ENCODE measurements at regions not wholly inside any gene's neighbourhood (a gene's known extent, or its start where the extent isn't known, plus 50 kb on each side); places are given as distances from the start of the nearest gene placed in this dataset.

GRCh38 chr12:107976331-107976730 is 152.8 kb upstream of the WSCD2 start:
- no peak overlapping the region for H2AFZ ChIP-seq
- no peaks in the 10 kb centered on the region for H3F3A ChIP-seq (ENCODE audit: insufficient read depth)
- TF ChIP-seq EZH2phosphoT487 (IDR thresholded peaks at IDR 0.05; ENCODE audit: insufficient read depth, low read depth) (no peak), EZH2 (IDR thresholded peaks at IDR 0.05; ENCODE audit: insufficient read depth, poor library complexity, severe bottlenecking) (no peak)
- H3K36me3 ChIP-seq (ENCODE audit: low read depth) = no peaks in the 10 kb centered on the region
- no peak overlapping the region for H3K9ac ChIP-seq
- H3K27ac ChIP-seq = no peak overlapping the region
- no peaks in the 10 kb centered on the region for H4K20me1 ChIP-seq (ENCODE audit: insufficient read depth)
- no peaks in the 10 kb centered on the region for H3K79me2 ChIP-seq (ENCODE audit: insufficient read depth)
- H3K9me3 ChIP-seq (ENCODE audit: low read depth) = no peaks in the 10 kb centered on the region
- no peak for DNase-seq
- no peaks in the 10 kb centered on the region for H3K4me1 ChIP-seq (ENCODE audit: insufficient read depth)
- H3K4me2 ChIP-seq (ENCODE audit: unreplicated experiment) = no peak overlapping the region
- H3K27me3 ChIP-seq (replicated peaks; ENCODE audit: insufficient read depth) = no peaks in the 10 kb centered on the region
- no peak overlapping the region for H3K4me3 ChIP-seq
- in situ Hi-C loops (cut with MboI) = no loop called here
- no peaks in the 10 kb centered on the region for H3K9me2 ChIP-seq (ENCODE audit: insufficient read depth)

GRCh38 chr12:107978201-107978600 is 150.9 kb upstream of the WSCD2 start:
- H3F3A ChIP-seq (ENCODE audit: insufficient read depth) = no peaks in the 10 kb centered on the region
- H3K9me2 ChIP-seq (ENCODE audit: insufficient read depth) = no peaks in the 10 kb centered on the region
- in situ Hi-C loops (cut with MboI) = no loop called here
- H2AFZ ChIP-seq = no peak overlapping the region
- 35 to 38% methylated on average over 5 of the region's 5 CpGs for WGBS, 2 experiments (ENCODE audit: low coverage in 1 of 2, low lambda C conversion rate in 2 of 2, missing lambda C conversion rate in 2 of 2)
- H3K4me3 ChIP-seq = no peak overlapping the region
- H4K20me1 ChIP-seq (ENCODE audit: insufficient read depth) = no peaks in the 10 kb centered on the region
- H3K79me2 ChIP-seq (ENCODE audit: insufficient read depth) = no peaks in the 10 kb centered on the region
- H3K9me3 ChIP-seq (ENCODE audit: low read depth) = no peaks in the 10 kb centered on the region
- H3K36me3 ChIP-seq (ENCODE audit: low read depth) = no peaks in the 10 kb centered on the region
- no peak overlapping the region for H3K9ac ChIP-seq
- H3K4me1 ChIP-seq (ENCODE audit: insufficient read depth) = no peaks in the 10 kb centered on the region
- no peak for DNase-seq
- TF ChIP-seq EZH2 (IDR thresholded peaks at IDR 0.05; ENCODE audit: insufficient read depth, poor library complexity, severe bottlenecking) (no peak), EZH2phosphoT487 (IDR thresholded peaks at IDR 0.05; ENCODE audit: insufficient read depth, low read depth) (no peak)
- no peak overlapping the region for H3K27ac ChIP-seq
- H3K4me2 ChIP-seq (ENCODE audit: unreplicated experiment) = no peak overlapping the region
- no peaks in the 10 kb centered on the region for H3K27me3 ChIP-seq (replicated peaks; ENCODE audit: insufficient read depth)

GRCh38 chr12:107978641-107979040 is 150.4 kb upstream of the WSCD2 start:
- Histone ChIP-seq H3K27me3 (replicated peaks; ENCODE audit: insufficient read depth) (no peaks in the 10 kb centered on the region), H3K4me2 (ENCODE audit: unreplicated experiment) (no peak overlapping the region), H3K27ac (no peak overlapping the region), H3K9ac (no peak overlapping the region), H3K36me3 (ENCODE audit: low read depth) (no peaks in the 10 kb centered on the region), H3K9me2 (ENCODE audit: insufficient read depth) (no peaks in the 10 kb centered on the region), H3K79me2 (ENCODE audit: insufficient read depth) (no peaks in the 10 kb centered on the region), H2AFZ (no peak overlapping the region), H3K9me3 (ENCODE audit: low read depth) (no peaks in the 10 kb centered on the region), H3K4me1 (ENCODE audit: insufficient read depth) (no peaks in the 10 kb centered on the region), H3F3A (ENCODE audit: insufficient read depth) (no peaks in the 10 kb centered on the region), H4K20me1 (ENCODE audit: insufficient read depth) (no peaks in the 10 kb centered on the region), H3K4me3 (no peak overlapping the region)
- TF ChIP-seq EZH2phosphoT487 (IDR thresholded peaks at IDR 0.05; ENCODE audit: insufficient read depth, low read depth) = no peak
- TF ChIP-seq EZH2 (IDR thresholded peaks at IDR 0.05; ENCODE audit: insufficient read depth, poor library complexity, severe bottlenecking) = no peak
- 22 to 23% methylated on average over 4 of the region's 4 CpGs for WGBS, 2 experiments (ENCODE audit: low coverage in 1 of 2, low lambda C conversion rate in 2 of 2, missing lambda C conversion rate in 2 of 2)
- DNase-seq = no peak
- in situ Hi-C loops (cut with MboI) = no loop called here

- Histone ChIP-seq H3K4me3 (no peak overlapping the region), H2AFZ (no peak overlapping the region), H4K20me1 (ENCODE audit: insufficient read depth) (no peaks in the 10 kb centered on the region), H3K9me2 (ENCODE audit: insufficient read depth) (no peaks in the 10 kb centered on the region), H3F3A (ENCODE audit: insufficient read depth) (no peaks in the 10 kb centered on the region), H3K36me3 (ENCODE audit: low read depth) (no peaks in the 10 kb centered on the region), H3K9ac (no peak overlapping the region), H3K79me2 (ENCODE audit: insufficient read depth) (no peaks in the 10 kb centered on the region), H3K4me1 (ENCODE audit: insufficient read depth) (no peaks in the 10 kb centered on the region), H3K9me3 (ENCODE audit: low read depth) (no peaks in the 10 kb centered on the region), H3K27me3 (replicated peaks; ENCODE audit: insufficient read depth) (no peaks in the 10 kb centered on the region), H3K27ac (no peak overlapping the region), H3K4me2 (ENCODE audit: unreplicated experiment) (no peak overlapping the region)
- no peak for TF ChIP-seq EZH2phosphoT487 (IDR thresholded peaks at IDR 0.05; ENCODE audit: insufficient read depth, low read depth)
- no peak for TF ChIP-seq EZH2 (IDR thresholded peaks at IDR 0.05; ENCODE audit: insufficient read depth, poor library complexity, severe bottlenecking)
- 0 to 1% methylated on average over 4 of the region's 4 CpGs for WGBS, 2 experiments (ENCODE audit: low coverage in 1 of 2, low lambda C conversion rate in 2 of 2, missing lambda C conversion rate in 2 of 2)
- in situ Hi-C loops (cut with MboI) = no loop called here
- peak; percentile 36 for DNase-seq
Measured at GRCh38 chr12:107983756-107984472, 145.2 kb upstream of the WSCD2 start.

- in situ Hi-C loops (cut with MboI) = no loop called here
- no peak overlapping the region for H3K4me2 ChIP-seq (ENCODE audit: unreplicated experiment)
- no peak for TF ChIP-seq EZH2 (IDR thresholded peaks at IDR 0.05; ENCODE audit: insufficient read depth, poor library complexity, severe bottlenecking)
- no peak for TF ChIP-seq EZH2phosphoT487 (IDR thresholded peaks at IDR 0.05; ENCODE audit: insufficient read depth, low read depth)
- no peaks in the 10 kb centered on the region for H3K27me3 ChIP-seq (replicated peaks; ENCODE audit: insufficient read depth)
- no peaks in the 10 kb centered on the region for H4K20me1 ChIP-seq (ENCODE audit: insufficient read depth)
- no peaks in the 10 kb centered on the region for H3K9me2 ChIP-seq (ENCODE audit: insufficient read depth)
- 14 to 17% methylated on average over 3 of the region's 3 CpGs for WGBS, 2 experiments (ENCODE audit: low coverage in 1 of 2, low lambda C conversion rate in 2 of 2, missing lambda C conversion rate in 2 of 2)
- DNase-seq = no peak
- H3K36me3 ChIP-seq (ENCODE audit: low read depth) = no peaks in the 10 kb centered on the region
- no peak overlapping the region for H2AFZ ChIP-seq
- no peak overlapping the region for H3K4me3 ChIP-seq
- H3K4me1 ChIP-seq (ENCODE audit: insufficient read depth) = no peaks in the 10 kb centered on the region
- no peaks in the 10 kb centered on the region for H3K79me2 ChIP-seq (ENCODE audit: insufficient read depth)
- H3K9ac ChIP-seq = no peak overlapping the region
- H3K9me3 ChIP-seq (ENCODE audit: low read depth) = no peaks in the 10 kb centered on the region
- H3K27ac ChIP-seq = no peak overlapping the region
- no peaks in the 10 kb centered on the region for H3F3A ChIP-seq (ENCODE audit: insufficient read depth)
Measured at GRCh38 chr12:107984973-107985372, 144.1 kb upstream of the WSCD2 start.

Measured in GM23248 (cell line).